Fibroblast of lung (primary cell): ENCODE measurements at regions not wholly inside any gene's neighbourhood (a gene's known extent, or its start where the extent isn't known, plus 50 kb on each side); places are given as distances from the start of the nearest gene placed in this dataset.

Experiments
- EZH2 ChIP-seq: IDR thresholded peaks from 2 replicates; pipeline ENCODE4 v1.5.1; 2012; ENCODE audit warnings: low read length, control low read depth, mild to moderate bottlenecking; ENCODE audit errors: missing control alignments
- TF ChIP-seq, protein P1 (sequence below), 2 donors: IDR thresholded peaks in 1 of 2; conservative IDR thresholded peaks in 1 of 2; 1 replicate in 1 of 2; 2 replicates in 1 of 2; pipeline ENCODE4 v1.5.1; 2011 to 2012; ENCODE audit warnings: low read length in 2 of 2, control low read depth in 1 of 2, inconsistent platforms in 1 of 2, low read depth in 1 of 2, mild to moderate bottlenecking in 1 of 2

DNA sequence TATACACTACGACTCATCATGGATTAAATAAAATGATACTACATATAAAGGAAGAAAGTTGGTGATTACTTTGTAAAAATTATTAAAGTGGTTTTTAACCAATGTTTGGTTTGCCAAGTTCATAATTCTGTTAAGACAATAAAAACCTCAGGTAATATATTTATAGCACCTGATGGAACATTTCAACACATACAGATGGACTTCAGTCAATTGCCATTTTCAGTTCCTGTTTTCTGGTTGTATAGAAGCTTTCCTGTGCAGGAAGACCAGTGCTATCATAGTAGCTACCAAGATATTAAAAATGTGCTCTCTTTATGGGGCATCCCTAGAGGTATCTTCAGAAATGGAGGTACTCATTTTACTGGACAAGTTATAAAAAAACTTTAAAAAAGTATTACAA lies 1686.4 kb downstream of the GRIK2 start:
- TF ChIP-seq, protein P1, sequence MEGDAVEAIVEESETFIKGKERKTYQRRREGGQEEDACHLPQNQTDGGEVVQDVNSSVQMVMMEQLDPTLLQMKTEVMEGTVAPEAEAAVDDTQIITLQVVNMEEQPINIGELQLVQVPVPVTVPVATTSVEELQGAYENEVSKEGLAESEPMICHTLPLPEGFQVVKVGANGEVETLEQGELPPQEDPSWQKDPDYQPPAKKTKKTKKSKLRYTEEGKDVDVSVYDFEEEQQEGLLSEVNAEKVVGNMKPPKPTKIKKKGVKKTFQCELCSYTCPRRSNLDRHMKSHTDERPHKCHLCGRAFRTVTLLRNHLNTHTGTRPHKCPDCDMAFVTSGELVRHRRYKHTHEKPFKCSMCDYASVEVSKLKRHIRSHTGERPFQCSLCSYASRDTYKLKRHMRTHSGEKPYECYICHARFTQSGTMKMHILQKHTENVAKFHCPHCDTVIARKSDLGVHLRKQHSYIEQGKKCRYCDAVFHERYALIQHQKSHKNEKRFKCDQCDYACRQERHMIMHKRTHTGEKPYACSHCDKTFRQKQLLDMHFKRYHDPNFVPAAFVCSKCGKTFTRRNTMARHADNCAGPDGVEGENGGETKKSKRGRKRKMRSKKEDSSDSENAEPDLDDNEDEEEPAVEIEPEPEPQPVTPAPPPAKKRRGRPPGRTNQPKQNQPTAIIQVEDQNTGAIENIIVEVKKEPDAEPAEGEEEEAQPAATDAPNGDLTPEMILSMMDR (conservative IDR thresholded peaks at IDR 0.05 in 1 of 2, IDR thresholded peaks at IDR 0.05 in 1 of 2; ENCODE audit: low read depth in 1 of 2, low read length in 2 of 2): no peak
- no peak for TF ChIP-seq EZH2
